AG04450 (cell line): ENCODE measurements at regions not wholly inside any gene's neighbourhood (a gene's known extent, or its start where the extent isn't known, plus 50 kb on each side); places are given as distances from the start of the nearest gene placed in this dataset.

Source experiments
- CTCF ChIA-PET: fragments of 300-600, 350-600 bp; formaldehyde crosslinking; extraction: SDS; loops from one replicate; lab custom pipeline; 2022; ENCODE audit warnings: antibody characterized with exemption, inconsistent platforms; lab: Charles Lee
- POLR2A ChIA-PET: fragments of 350-600 bp; formaldehyde crosslinking; extraction: SDS; loops from one replicate; lab custom pipeline; 2021; ENCODE audit warnings: antibody characterized with exemption, inconsistent platforms; lab: Yijun Ruan, JAX
- DNase-seq: peaks from one replicate; pipeline ENCODE4 v3.0.0-alpha.2; 2011; ENCODE audit warnings: low read depth, low spot score
- H3K27ac ChIP-seq: one replicate; pipeline ENCODE4 v1.5.1; 2012; ENCODE audit warnings: low read depth, low read length, control low read depth
- H3K27me3 ChIP-seq: one replicate; pipeline ENCODE4 v1.6.0; 2012; ENCODE audit warnings: low read length; ENCODE audit not compliant: control insufficient read depth, insufficient read depth
- H3K4me3 ChIP-seq: 2 replicates; pipeline ENCODE4 v1.5.1; 2011; ENCODE audit warnings: mild to moderate bottlenecking, low read depth, low read length, control low read depth
- H3K9me3 ChIP-seq: 2 replicates; pipeline ENCODE4 v1.5.1; 2012; ENCODE audit warnings: low read length; ENCODE audit not compliant: control insufficient read depth, insufficient read depth
- CTCF ChIP-seq: IDR thresholded peaks from 2 replicates; pipeline ENCODE4 v1.5.1; 2011; ENCODE audit warnings: low read depth, low read length, control low read depth, inconsistent platforms

GRCh38 chr2:162929571-162929970 lies 91.0 kb upstream of the KCNH7 start:
- Histone ChIP-seq H3K4me3 (no peak overlapping the region), H3K9me3 (peaks cover 6% of the 10 kb centered on the region), H3K27me3 (no peaks in the 10 kb centered on the region), H3K27ac (no peak overlapping the region)
- no peak for TF ChIP-seq CTCF
- ChIA-PET POLR2A (no interaction called here), CTCF (no interaction called here)
- DNase-seq: no peak

GRCh38 chr2:162928356-162928755 lies 89.8 kb upstream of the KCNH7 start:
- POLR2A ChIA-PET: no interaction called here
- Histone ChIP-seq H3K9me3 (peaks cover 6% of the 10 kb centered on the region), H3K27me3 (no peaks in the 10 kb centered on the region), H3K4me3 (no peak overlapping the region), H3K27ac (no peak overlapping the region)
- CTCF ChIA-PET: no interaction called here
- no peak for TF ChIP-seq CTCF
- DNase-seq: no peak

- no peak for DNase-seq
- TF ChIP-seq CTCF: no peak
- ChIA-PET CTCF (no interaction called here), POLR2A (no interaction called here)
- Histone ChIP-seq H3K27ac (no peak overlapping the region), H3K27me3 (no peaks in the 10 kb centered on the region), H3K9me3 (peaks cover 6% of the 10 kb centered on the region), H3K4me3 (no peak overlapping the region)
Measured at GRCh38 chr2:162926907-162927306, 88.3 kb upstream of the KCNH7 start.

GRCh38 chr2:162926501-162926900 lies 87.9 kb upstream of the KCNH7 start:
- H3K9me3 ChIP-seq: peaks cover 6% of the 10 kb centered on the region
- CTCF ChIA-PET: no interaction called here
- no peak overlapping the region for H3K4me3 ChIP-seq
- DNase-seq: no peak
- POLR2A ChIA-PET: no interaction called here
- no peaks in the 10 kb centered on the region for H3K27me3 ChIP-seq
- no peak for TF ChIP-seq CTCF
- H3K27ac ChIP-seq: no peak overlapping the region

- no peak for DNase-seq
- H3K4me3 ChIP-seq: no peak overlapping the region
- no peak for TF ChIP-seq CTCF
- no peaks in the 10 kb centered on the region for H3K9me3 ChIP-seq
- no peaks in the 10 kb centered on the region for H3K27me3 ChIP-seq
- no peak overlapping the region for H3K27ac ChIP-seq
- POLR2A ChIA-PET: no interaction called here
- CTCF ChIA-PET: no interaction called here
Measured at GRCh38 chr2:162925595-162925994, 87.0 kb upstream of the KCNH7 start.
